Esophagus muscularis mucosa (tissue), 4 donors: ENCODE measurements at regions not wholly inside any gene's neighbourhood (a gene's known extent, or its start where the extent isn't known, plus 50 kb on each side); places are given as distances from the start of the nearest gene placed in this dataset.

Experiments
- EP300 ChIP-seq: sonication (generic); formaldehyde crosslinking; IDR thresholded peaks from one replicate; pipeline ENCODE4 v1.6.1; 2017; ENCODE audit warnings: antibody characterized with exemption
- POLR2A ChIP-seq: fragments of 450-650 bp; IDR thresholded peaks from one replicate; pipeline ENCODE4 v1.6.1; 2017; ENCODE audit warnings: antibody characterized with exemption, moderate library complexity, mild to moderate bottlenecking, low read depth
- POLR2AphosphoS5 ChIP-seq, 2 donors: sonication (generic); formaldehyde crosslinking; IDR thresholded peaks; one replicate each; pipeline ENCODE4 v1.6.1; 2017; ENCODE audit warnings: antibody characterized with exemption in 2 of 2
- TF ChIP-seq, protein P1 (sequence below), 3 experiments: fragments of 200-600 bp in 2 of 3; fragments of 450-650 bp in 1 of 3; sonication (generic) in 2 of 3; IDR thresholded peaks; one replicate each; pipeline ENCODE4 v1.5.1; 2017 to 2019; ENCODE audit warnings: antibody characterized with exemption in 3 of 3, mild to moderate bottlenecking in 2 of 3, moderate library complexity in 1 of 3

DNA sequence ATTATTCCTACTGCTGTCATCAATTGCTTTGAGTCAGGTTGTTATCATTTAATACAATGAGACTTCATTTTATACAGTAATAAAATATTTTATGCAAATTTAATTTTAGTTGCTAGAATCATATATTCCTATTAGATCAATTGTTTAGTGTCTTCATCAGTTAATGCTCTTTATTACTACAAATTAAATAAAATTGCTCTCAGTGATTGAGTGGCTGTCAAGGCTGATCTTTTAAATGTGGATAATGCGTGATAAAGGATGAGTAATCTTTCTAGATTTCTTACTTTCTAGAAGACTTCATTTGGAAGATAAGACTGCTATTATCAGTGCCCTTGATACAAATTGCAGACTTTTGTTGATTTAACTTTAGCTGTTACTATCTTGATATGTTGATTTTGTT is 59.6 kb upstream of the CDH2 start:
- no peak for TF ChIP-seq POLR2A
- TF ChIP-seq POLR2AphosphoS5 (IDR thresholded peaks at IDR 0.05): no peak
- TF ChIP-seq EP300: no peak
- TF ChIP-seq, protein P1, sequence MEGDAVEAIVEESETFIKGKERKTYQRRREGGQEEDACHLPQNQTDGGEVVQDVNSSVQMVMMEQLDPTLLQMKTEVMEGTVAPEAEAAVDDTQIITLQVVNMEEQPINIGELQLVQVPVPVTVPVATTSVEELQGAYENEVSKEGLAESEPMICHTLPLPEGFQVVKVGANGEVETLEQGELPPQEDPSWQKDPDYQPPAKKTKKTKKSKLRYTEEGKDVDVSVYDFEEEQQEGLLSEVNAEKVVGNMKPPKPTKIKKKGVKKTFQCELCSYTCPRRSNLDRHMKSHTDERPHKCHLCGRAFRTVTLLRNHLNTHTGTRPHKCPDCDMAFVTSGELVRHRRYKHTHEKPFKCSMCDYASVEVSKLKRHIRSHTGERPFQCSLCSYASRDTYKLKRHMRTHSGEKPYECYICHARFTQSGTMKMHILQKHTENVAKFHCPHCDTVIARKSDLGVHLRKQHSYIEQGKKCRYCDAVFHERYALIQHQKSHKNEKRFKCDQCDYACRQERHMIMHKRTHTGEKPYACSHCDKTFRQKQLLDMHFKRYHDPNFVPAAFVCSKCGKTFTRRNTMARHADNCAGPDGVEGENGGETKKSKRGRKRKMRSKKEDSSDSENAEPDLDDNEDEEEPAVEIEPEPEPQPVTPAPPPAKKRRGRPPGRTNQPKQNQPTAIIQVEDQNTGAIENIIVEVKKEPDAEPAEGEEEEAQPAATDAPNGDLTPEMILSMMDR (IDR thresholded peaks at IDR 0.05): no peak
